GM12891 (cell line): ENCODE measurements at regions not wholly inside any gene's neighbourhood (a gene's known extent, or its start where the extent isn't known, plus 50 kb on each side); places are given as distances from the start of the nearest gene placed in this dataset.

Experiments
- PAX5 ChIP-seq: IDR thresholded peaks from 2 replicates; pipeline ENCODE4 v1.6.1; 2011; ENCODE audit warnings: low read length, moderate library complexity, mild to moderate bottlenecking; ENCODE audit not compliant: insufficient read depth, severe bottlenecking
- POLR2A ChIP-seq: IDR thresholded peaks from 2 replicates; pipeline ENCODE4 v1.6.1; 2011; ENCODE audit warnings: low read depth, low read length, control low read depth
- POLR2AphosphoS5 ChIP-seq: IDR thresholded peaks from 2 replicates; pipeline ENCODE4 v1.6.1; 2011; ENCODE audit warnings: low read depth, low read length, control low read depth
- POU2F2 ChIP-seq: IDR thresholded peaks from 2 replicates; pipeline ENCODE4 v1.6.1; 2011; ENCODE audit warnings: low read depth, mild to moderate bottlenecking, control low read depth, low read length, moderate library complexity

DNA sequence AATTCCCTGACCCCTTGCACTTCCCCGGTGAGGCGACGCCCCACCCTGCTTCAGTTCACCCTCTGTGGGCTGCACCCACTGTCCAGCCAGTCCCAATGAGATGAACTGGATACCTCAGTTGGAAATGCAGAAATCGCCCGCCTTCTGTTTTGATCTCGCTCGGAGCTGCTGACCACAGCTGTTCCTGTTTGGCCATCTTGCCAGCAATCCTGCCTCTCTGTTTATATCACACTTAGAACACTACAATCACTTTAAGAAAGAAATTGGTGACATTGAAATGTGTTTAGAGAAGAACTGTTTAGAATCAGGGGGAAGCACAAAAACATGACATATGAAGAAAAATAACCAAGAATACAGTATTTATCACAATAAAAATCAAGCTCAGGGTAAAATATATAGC, 127.5 kb upstream of the SUCLG2 start:
- TF ChIP-seq POLR2A (no peak), PAX5 (no peak), POLR2AphosphoS5 (no peak), POU2F2 (no peak)
